Erythroblast (primary cell): ENCODE measurements at regions not wholly inside any gene's neighbourhood (a gene's known extent, or its start where the extent isn't known, plus 50 kb on each side); places are given as distances from the start of the nearest gene placed in this dataset.

Experiments used
- GATA1 ChIP-seq: IDR thresholded peaks from 2 replicates; pipeline ENCODE4 v1.6.1; 2011; ENCODE audit warnings: low read depth, mild to moderate bottlenecking, control low read depth, low read length, moderate library complexity
- POLR2A ChIP-seq: IDR thresholded peaks from 2 replicates; pipeline ENCODE4 v1.6.1; 2011; ENCODE audit warnings: mild to moderate bottlenecking, low read length

DNA sequence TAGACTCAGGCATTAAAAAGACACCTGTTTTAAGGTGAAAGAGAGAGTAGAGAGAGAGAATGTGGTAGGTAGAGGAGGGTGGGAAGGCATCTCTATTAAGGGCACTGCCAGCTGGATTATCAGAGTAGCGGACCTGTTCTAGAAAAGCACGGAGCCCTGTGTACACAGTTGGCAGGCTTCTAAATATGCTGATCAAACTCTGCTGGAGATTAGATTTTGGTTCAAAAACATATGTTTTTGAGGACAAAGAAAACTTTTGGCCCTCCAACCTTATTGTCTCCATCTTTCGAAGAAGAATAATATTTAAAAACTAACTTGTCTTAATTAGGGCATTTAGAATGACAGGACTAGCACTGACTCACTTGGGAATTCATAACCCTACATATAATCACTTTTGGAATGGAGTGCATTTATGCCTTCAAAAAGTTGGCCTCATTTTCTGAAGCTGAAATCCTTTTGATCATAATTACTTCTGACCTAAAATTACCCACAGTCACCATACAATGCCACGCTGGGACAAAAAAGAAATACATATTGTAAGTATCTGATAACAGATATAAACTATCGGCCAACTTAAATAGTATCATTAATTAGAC lies 254.6 kb downstream of the MEIS1 start:
- TF ChIP-seq POLR2A, result no peak
- TF ChIP-seq GATA1, result no peak
